Kidney (tissue), 13 donors: ENCODE measurements at regions not wholly inside any gene's neighbourhood (a gene's known extent, or its start where the extent isn't known, plus 50 kb on each side); places are given as distances from the start of the nearest gene placed in this dataset.

Source experiments
- DNase-seq, 5 donors: peaks; one replicate each; pipeline ENCODE4 v3.0.0-alpha.2; 2013 to 2020
- FAIRE-seq: peaks from 2 replicates; lab custom pipeline; 2012; peaks lifted over from hg19 to GRCh38; lab: Jason Lieb, UNC
- H3K27ac ChIP-seq, 2 donors: one replicate each; pipeline ENCODE4 v1.7.0; 2013; ENCODE audit warnings: low read depth in 2 of 2, low read length in 2 of 2, inconsistent platforms in 1 of 2
- H3K27me3 ChIP-seq: one replicate; pipeline ENCODE4 v1.7.1; 2013; ENCODE audit warnings: low read length, inconsistent platforms; ENCODE audit not compliant: control insufficient read depth, insufficient read depth
- H3K36me3 ChIP-seq, 3 donors: one replicate each; pipeline versions ENCODE4 v1.7.0 to v1.7.1; 2013; ENCODE audit warnings: low read length in 3 of 3, control low read depth in 1 of 3, inconsistent platforms in 1 of 3; ENCODE audit not compliant: insufficient read depth in 3 of 3, control insufficient read depth in 2 of 3
- H3K4me1 ChIP-seq, 3 donors: one replicate each; pipeline versions ENCODE4 v1.7.0 to v1.7.1; 2013; ENCODE audit warnings: low read length in 3 of 3, inconsistent platforms in 1 of 3, low read depth in 1 of 3; ENCODE audit not compliant: control insufficient read depth in 2 of 3, insufficient read depth in 2 of 3
- H3K4me3 ChIP-seq, 3 donors: one replicate each; pipeline versions ENCODE4 v1.7.0 to v1.8.1; 2013; ENCODE audit warnings: low read length in 3 of 3, control low read depth in 1 of 3, inconsistent platforms in 1 of 3
- H3K9ac ChIP-seq, 3 donors: one replicate each; pipeline versions ENCODE4 v1.7.0 to v1.7.1; 2013; ENCODE audit warnings: low read length in 3 of 3, control low read depth in 1 of 3, inconsistent platforms in 1 of 3
- H3K9me3 ChIP-seq, 3 donors: one replicate each; pipeline versions ENCODE4 v1.7.0 to v1.7.1; 2013; ENCODE audit warnings: low read length in 3 of 3, control low read depth in 1 of 3, inconsistent platforms in 1 of 3; ENCODE audit not compliant: control insufficient read depth in 2 of 3, insufficient read depth in 1 of 3
- CTCF ChIP-seq: IDR thresholded peaks from 3 replicates; pipeline ENCODE4 v1.5.1; 2012; ENCODE audit warnings: mild to moderate bottlenecking, moderate library complexity, borderline replicate concordance; ENCODE audit not compliant: insufficient read depth; ENCODE audit errors: extremely low read depth
- intact Hi-C: fragments of 100-400 bp; cut with DNase I; formaldehyde crosslinking; loops from one replicate; pipeline ENCODE4 v1.11.1; 2022
- donor health status: control.
- donor health status: control.
- donor health status: control.
- donor health status: control.
- donor health status: control.
- donor health status: DM: yes; HTN: yes; CAD: no.
- donor health status: Normal renal cell carcinoma (clear cell type).

- no peak for TF ChIP-seq CTCF
- Histone ChIP-seq H3K4me1 (no peaks in the 10 kb centered on the region), H3K4me3 (no peak overlapping the region), H3K9me3 (no peaks in the 10 kb centered on the region), H3K27ac (no peak overlapping the region), H3K9ac (no peak overlapping the region), H3K36me3 (no peaks in the 10 kb centered on the region), H3K27me3 (no peaks in the 10 kb centered on the region)
- no peak for FAIRE-seq
- intact Hi-C loops: no loop called here
- peak in 2 of 5 donors; percentile 49 to 72 for DNase-seq
Measured at GRCh38 chr5:82855893-82856550, 221.2 kb downstream of the TMEM167A start.

- Histone ChIP-seq H3K27me3 (no peaks in the 10 kb centered on the region), H3K27ac (no peak overlapping the region), H3K4me3 (no peak overlapping the region), H3K4me1 (peaks cover 0 to 6% (median 0%) of the 10 kb centered on the region in 3 donors), H3K9ac (no peak overlapping the region), H3K36me3 (no peaks in the 10 kb centered on the region), H3K9me3 (no peaks in the 10 kb centered on the region)
- no peak for FAIRE-seq
- intact Hi-C loops: no loop called here
- no peak for TF ChIP-seq CTCF
- DNase-seq: no peak
Measured at GRCh38 chr5:82854956-82855355, 222.2 kb downstream of the TMEM167A start.

GRCh38 chr5:82851471-82851870, 225.7 kb downstream of the TMEM167A start:
- FAIRE-seq: no peak
- Histone ChIP-seq H3K9ac (no peak overlapping the region), H3K4me1 (peaks cover 0 to 6% (median 0%) of the 10 kb centered on the region in 3 donors), H3K9me3 (no peaks in the 10 kb centered on the region), H3K4me3 (no peak overlapping the region), H3K27ac (no peak overlapping the region), H3K36me3 (no peaks in the 10 kb centered on the region), H3K27me3 (no peaks in the 10 kb centered on the region)
- intact Hi-C loops: no loop called here
- no peak for TF ChIP-seq CTCF
- DNase-seq: peak in 1 of 5 donors; percentile 39

GRCh38 chr5:82850393-82850792, 226.8 kb downstream of the TMEM167A start:
- Histone ChIP-seq H3K9ac (no peak overlapping the region), H3K27me3 (no peaks in the 10 kb centered on the region), H3K36me3 (no peaks in the 10 kb centered on the region), H3K4me3 (no peak overlapping the region), H3K9me3 (no peaks in the 10 kb centered on the region), H3K4me1 (peaks cover 0 to 6% (median 0%) of the 10 kb centered on the region in 3 donors), H3K27ac (no peak overlapping the region)
- FAIRE-seq (no peak), DNase-seq (no peak)
- no peak for TF ChIP-seq CTCF
- intact Hi-C loops: no loop called here
